NCI-H446 treated with DMSO at 0.1 percent for 48 hours (cell line): ENCODE measurements at regions not wholly inside any gene's neighbourhood (a gene's known extent, or its start where the extent isn't known, plus 50 kb on each side); places are given as distances from the start of the nearest gene placed in this dataset.
"Not testable (repeated sequence)": the region's sequence is repeated elsewhere in the genome, so short reads cannot be mapped to it uniquely, and the experiment has no call there.

Source experiments
- DNase-seq: peaks from one replicate; lab custom pipeline; 2025; lab: John Stamatoyannopoulos, UW

DNA sequence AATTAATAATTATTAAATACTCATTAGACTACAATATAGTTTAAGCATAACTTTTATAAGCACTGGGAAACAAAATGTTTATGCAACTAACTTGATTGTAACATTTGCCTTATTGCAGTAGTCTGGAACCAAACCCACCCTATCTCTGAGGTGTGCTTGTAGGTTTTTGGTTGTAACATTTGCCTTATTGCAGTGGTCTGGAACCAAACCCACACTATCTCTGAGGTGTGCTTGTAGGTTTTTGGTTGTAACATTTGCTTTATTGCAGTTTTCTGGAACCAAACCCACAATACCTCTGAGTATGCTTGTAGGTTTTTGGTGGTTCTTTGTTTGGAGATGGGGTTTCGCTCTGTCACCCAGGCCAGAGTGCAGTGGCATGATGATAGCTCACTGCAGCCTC, 1376.4 kb upstream of the DEFB115 start:
- not testable (repeated sequence) for DNase-seq

- DNase-seq, result not testable (repeated sequence)
Measured at GRCh38 chr20:29883514-29884219, 1373.8 kb upstream of the DEFB115 start.

DNA sequence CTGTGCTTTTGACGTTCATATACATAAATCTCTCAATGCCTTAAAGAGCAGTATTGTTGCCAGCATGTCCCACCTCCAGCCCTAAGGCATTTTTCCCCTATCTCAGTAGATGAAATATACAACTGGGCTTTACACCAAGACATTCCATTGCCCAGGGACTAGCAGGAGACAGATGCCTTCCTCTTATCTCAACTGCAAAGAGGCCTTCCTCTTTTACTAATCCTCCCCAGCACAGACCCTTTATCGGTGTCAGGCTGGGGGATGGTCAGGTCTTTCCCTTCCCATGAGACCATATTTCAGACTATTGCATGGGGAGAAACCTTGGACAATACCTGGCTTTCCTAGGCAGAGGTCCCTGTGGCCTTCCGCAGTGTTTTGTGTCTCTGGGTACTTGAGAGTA, 1373.1 kb upstream of the DEFB115 start:
- DNase-seq, result not testable (repeated sequence)

GRCh38 chr20:29885282-29886185, 1371.9 kb upstream of the DEFB115 start:
- DNase-seq, result not testable (repeated sequence)

DNA sequence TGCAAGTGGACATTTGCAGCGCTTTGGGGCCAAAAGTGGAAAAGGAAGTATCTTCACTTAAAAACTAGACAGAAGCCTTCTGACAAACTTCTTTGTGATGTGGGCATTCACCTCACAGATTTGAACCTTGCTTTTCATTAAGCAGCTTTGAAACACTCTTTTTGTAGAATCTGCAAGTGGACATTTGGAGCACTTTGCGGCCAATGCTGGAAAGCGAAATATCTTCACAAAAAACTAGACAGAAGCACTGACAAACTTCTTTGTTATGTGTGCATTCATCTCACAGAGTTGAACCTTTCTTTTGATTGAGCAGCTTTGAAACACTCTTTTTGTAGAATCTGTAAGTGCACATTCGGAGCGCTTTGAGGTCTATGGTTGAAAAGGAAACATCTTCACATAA, 1365.9 kb upstream of the DEFB115 start:
- not testable (repeated sequence) for DNase-seq
